Stimulated activated naive CD8-positive, alpha-beta T cell treated with anti-CD3 and anti-CD28 coated beads, Interleukin-15, Interleukin-2, amounts not matched to agents 100 U/mL and 50 U/mL, for 24 hours (primary cell): ENCODE measurements at regions not wholly inside any gene's neighbourhood (a gene's known extent, or its start where the extent isn't known, plus 50 kb on each side); places are given as distances from the start of the nearest gene placed in this dataset.
"Not testable (repeated sequence)": the region's sequence is repeated elsewhere in the genome, so short reads cannot be mapped to it uniquely, and the experiment has no call there.

ENCODE experiments used
- ATAC-seq: fragments of 150-1000 bp; cut with Tn5 transposase; one replicate; pipeline ENCODE4 v1.10.0; 2021
- DNase-seq: peaks from one replicate; pipeline ENCODE4 v3.0.0; 2021

GRCh38 chr2:111471791-111472530 is 351.2 kb downstream of the BCL2L11 start:
- ATAC-seq, DNase-seq: not testable (repeated sequence)

- peak; percentile 71 for ATAC-seq
- not testable (repeated sequence) for DNase-seq
Measured at GRCh38 chr2:111472844-111473403, 352.2 kb downstream of the BCL2L11 start.

DNA sequence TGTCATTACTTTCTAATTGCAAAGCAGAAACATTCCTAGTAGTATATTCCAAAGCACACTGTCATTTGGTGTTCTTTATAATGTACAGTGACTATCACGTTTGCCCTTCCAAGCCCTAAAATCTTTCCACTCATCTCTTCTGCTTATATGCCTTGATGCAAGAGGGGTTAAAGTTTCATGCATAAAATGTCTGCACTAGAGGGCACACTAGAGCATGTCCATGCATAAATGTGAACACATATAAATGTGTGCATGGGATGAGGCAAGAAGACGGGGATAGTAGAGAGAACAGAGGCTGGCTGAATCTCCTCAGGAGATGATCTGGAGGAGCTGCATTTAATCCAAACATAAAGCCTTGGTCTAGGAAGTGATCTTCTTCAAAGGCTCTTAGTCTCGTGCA is 352.8 kb downstream of the BCL2L11 start:
- DNase-seq, result not testable (repeated sequence)
- ATAC-seq, result peak; percentile 62

- peak; percentile 20 for ATAC-seq
- DNase-seq, result not testable (repeated sequence)
Measured at GRCh38 chr2:111474198-111474705, 353.5 kb downstream of the BCL2L11 start.

DNA sequence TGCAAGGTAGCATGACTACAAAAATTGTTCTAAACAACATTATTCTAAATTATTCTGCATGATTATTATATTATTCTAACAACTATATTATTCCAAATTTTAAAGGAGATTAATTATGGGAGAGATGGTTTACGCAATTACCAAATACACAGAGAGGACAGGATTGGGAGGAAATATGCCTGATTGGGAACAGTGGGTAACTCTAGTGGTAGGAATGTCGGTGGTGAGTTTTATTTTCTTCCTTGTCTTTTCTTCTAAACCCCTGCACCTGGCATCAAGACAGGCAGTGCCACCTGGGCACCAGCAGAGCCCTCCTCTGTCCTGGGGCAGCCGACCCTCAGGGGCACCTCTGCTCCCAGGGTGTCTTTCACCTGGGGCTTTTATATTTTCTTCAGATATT is 357.6 kb downstream of the BCL2L11 start:
- not testable (repeated sequence) for ATAC-seq, DNase-seq

DNA sequence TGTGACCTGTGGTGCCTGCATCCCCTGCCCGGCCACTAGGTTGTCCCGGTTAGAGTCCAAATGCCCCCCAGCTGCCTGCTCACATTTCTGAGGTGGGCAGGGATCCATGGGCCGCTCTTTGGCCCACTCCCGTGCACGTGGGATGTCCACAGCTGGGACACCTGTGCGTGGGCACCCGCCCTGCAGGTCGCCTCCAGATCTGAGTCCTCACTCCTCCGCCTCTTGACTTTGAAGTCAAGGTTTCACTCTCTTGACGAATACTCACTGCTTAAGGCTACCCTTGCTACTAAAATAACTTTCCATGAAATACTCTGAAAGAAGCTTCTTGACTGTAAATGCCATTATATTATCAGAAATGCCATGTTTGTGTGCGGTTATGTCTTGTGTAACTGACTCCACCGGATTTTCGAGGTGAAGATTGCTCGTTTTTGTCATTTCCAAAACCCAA is 358.2 kb downstream of the BCL2L11 start:
- ATAC-seq, result peak; percentile 41
- not testable (repeated sequence) for DNase-seq

GRCh38 chr2:111480016-111480625 is 359.4 kb downstream of the BCL2L11 start:
- not testable (repeated sequence) for DNase-seq
- peak; percentile 83 for ATAC-seq

GRCh38 chr2:111480633-111481032 is 359.9 kb downstream of the BCL2L11 start:
- ATAC-seq, DNase-seq: not testable (repeated sequence)

DNA sequence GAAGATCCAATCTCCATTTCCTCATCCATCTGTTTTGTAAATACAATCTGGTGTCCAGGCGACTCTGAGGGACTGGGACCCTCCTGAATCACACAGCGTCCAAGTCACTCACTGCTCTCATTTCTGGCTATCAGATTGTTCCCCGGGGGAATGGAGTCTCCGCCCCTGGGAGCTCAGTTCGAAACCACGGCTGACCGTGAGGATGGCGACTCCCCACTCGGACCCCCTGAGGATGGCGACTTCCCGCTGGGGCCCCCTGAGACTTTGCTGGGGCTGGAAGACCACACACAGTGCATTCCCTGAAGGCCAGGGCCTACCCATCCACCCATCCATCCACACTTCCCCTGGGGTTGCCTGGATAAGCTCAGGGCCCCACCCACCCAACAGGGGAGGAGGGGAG is 360.5 kb downstream of the BCL2L11 start:
- ATAC-seq, DNase-seq: not testable (repeated sequence)

- DNase-seq, result not testable (repeated sequence)
- ATAC-seq, result peak; percentile 83
Measured at GRCh38 chr2:111482987-111483679, 362.4 kb downstream of the BCL2L11 start.

DNA sequence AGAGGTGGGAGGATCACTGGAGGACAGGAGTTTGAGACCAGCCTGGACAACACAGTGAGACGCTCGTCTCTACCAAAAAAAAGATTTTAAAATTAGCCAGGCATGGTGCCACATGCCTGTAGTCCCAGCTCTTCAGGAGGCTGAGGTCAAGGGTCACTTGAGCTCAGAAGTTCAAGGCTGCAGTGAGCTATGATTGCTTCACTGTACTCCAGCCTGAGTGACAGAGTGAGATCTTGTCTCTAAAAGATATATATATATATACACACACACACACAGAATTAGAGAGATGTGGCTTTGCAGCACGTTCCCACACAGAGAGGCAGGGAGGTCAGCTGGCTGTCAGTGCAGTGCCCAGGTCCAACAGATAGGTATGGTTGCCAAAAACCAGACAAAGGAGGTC is 363.4 kb downstream of the BCL2L11 start:
- ATAC-seq, DNase-seq: not testable (repeated sequence)

- DNase-seq, ATAC-seq: not testable (repeated sequence)
Measured at GRCh38 chr2:111485895-111486294, 365.2 kb downstream of the BCL2L11 start.

DNA sequence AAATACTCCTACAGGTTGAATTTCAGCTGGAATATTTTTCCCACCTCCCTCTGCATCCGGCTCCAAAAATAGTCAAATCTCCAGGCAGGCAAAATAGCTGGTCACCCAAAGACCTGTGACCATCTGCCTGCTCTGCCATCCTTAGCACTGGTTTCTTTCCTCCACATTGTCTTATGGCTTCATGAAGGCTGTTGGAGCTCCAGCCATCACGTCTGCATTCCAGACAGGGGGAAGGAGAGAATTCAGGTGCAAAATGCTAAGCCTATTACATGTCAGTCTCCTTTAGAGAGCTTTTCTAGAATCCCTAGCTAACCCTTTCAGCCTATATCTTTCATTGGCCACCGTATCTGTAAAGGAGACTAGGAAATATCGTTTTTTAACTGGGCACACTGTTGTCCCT is 367.7 kb downstream of the BCL2L11 start:
- DNase-seq, ATAC-seq: not testable (repeated sequence)

DNA sequence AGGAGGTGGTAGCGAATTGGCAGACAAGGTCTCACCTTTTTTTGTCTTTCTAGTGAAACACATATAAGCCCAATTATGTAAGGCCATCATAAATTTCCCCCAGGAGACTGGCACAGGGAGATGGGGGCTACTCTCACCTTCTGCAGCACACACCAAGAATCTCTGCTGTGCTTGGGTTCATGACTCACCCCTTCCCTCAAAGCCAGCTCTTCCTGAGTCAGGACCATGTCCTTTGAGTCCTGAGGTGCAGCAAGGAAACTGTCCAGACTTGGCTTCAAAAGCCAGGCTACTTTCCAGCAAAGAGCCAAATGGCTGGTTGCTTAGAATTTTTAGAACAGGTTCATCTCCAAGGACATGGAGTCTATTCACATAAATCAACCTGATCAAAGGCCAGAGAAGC is 368.7 kb downstream of the BCL2L11 start:
- not testable (repeated sequence) for DNase-seq
- peak; percentile 25 for ATAC-seq

- ATAC-seq, result peak; percentile 38
Measured at GRCh38 chr2:111491181-111491580, 370.5 kb downstream of the BCL2L11 start.

DNA sequence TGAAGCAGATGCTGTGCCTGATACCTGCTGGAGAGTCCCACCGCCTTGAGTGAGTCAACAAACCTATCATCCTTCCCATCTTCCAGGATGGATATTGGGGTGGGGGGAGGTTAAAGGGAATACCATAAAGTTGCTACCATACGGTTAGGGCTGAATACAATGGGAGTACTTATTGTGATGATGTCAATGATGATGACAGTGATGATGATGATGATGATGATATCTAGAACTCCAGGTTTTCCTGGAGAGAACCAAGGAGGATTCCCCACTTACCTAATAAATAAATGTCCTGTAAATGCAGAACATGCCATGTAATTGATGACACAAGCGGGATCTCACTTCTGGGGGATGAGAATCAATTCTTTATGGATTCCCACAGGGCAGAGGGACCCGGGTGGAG is 370.9 kb downstream of the BCL2L11 start:
- not testable (repeated sequence) for ATAC-seq, DNase-seq

More at GRCh38 chr2:111491181-111491580, 370.5 kb downstream of the BCL2L11 start:
- not testable (repeated sequence) for DNase-seq

DNA sequence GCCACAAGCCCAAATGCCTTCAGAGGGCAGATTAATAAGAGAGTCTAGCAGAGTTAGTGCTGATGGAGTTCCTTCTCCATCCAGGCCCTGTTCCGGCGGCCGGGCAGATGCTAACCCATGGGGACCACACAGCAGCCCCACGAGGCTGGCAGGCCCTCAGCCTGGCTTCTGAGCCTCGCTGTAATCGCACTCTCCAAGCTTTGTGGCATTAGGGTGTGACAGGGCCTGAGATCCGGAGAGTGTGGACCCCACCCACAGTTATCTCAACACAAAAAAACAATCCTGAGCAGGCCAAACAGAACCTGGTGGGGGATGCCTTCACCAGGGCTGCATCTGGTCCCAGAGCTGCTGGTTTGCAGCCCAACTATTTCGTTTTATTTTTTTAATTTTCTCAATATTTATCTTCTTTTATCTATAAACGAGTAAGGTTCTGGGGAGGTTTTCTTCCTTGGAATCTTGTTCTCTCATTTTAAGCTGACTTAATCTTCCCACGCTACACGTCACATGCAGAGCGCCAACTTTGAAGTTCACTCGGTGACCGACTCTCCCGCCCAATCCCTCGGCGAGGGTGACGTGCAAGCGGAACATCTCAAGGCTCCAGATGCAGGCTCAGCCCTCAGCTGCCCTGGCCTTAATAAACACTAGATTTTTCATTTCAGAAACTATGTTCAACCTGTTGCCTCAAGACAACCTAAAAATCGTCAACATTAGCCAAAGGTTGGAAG is 372.4 kb downstream of the BCL2L11 start:
- ATAC-seq, DNase-seq: not testable (repeated sequence)

- peak; percentile 72 for ATAC-seq
- not testable (repeated sequence) for DNase-seq
Measured at GRCh38 chr2:111493720-111494078, 373.0 kb downstream of the BCL2L11 start.

GRCh38 chr2:111494288-111494980 is 373.7 kb downstream of the BCL2L11 start:
- not testable (repeated sequence) for DNase-seq
- peak; percentile 37 for ATAC-seq

DNA sequence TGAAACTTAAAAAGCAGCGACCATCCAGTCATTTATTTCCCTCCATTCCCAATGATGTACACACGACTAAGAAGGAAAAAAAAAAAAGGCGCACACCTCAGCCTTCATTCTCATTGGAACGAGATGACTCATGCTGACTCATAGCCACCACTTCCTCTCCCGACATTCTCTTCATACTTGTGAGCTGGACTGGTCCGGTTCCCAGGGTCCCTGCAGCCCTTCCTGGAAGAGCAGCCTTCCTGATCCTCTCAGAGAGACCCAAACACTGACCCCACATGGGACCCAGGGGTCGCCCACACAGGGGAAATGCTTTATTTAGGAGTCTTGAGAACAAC is 374.2 kb downstream of the BCL2L11 start:
- peak; percentile 55 for ATAC-seq
- not testable (repeated sequence) for DNase-seq

DNA sequence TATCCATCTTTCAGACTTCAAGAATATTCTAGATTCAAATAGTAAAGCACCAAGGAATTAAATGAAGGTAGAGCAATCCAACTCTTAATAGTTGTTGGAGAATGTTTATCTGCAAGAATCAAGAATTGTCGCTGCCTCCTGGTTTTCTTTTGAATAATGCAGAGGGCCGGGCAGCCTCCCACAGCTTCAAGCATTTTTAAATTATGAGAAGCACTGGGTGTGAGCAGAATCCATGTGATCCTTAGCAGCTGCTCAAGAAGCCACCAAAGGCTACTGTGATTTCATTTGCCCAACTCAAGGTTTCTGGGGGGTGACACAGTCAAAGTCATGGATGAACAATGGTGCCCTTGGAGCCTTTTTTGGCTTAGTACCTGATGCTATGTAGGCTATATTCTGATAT is 374.9 kb downstream of the BCL2L11 start:
- not testable (repeated sequence) for ATAC-seq, DNase-seq
